WI38 (cell line): ENCODE measurements at regions not wholly inside any gene's neighbourhood (a gene's known extent, or its start where the extent isn't known, plus 50 kb on each side); places are given as distances from the start of the nearest gene placed in this dataset.

Experiments
- H3K4me3 ChIP-seq: 2 replicates; pipeline ENCODE4 v1.5.1; 2011; ENCODE audit warnings: low read depth, mild to moderate bottlenecking, control low read depth, low read length
- CTCF ChIP-seq: IDR thresholded peaks from 2 replicates; pipeline ENCODE4 v1.5.1; 2012; ENCODE audit warnings: low read depth, mild to moderate bottlenecking, control low read depth, low read length

GRCh38 chr14:76656592-76656991, 104.7 kb upstream of the VASH1 start:
- H3K4me3 ChIP-seq: no peak overlapping the region
- TF ChIP-seq CTCF: no peak

- TF ChIP-seq CTCF: no peak
- no peak overlapping the region for H3K4me3 ChIP-seq
These were observed 103.9 kb upstream of the VASH1 start for GRCh38 chr14:76657404-76657803.

- no peak for TF ChIP-seq CTCF
These were observed 103.4 kb upstream of the VASH1 start for GRCh38 chr14:76657846-76658245.

GRCh38 chr14:76662580-76662979, 98.7 kb upstream of the VASH1 start:
- no peak for TF ChIP-seq CTCF
- no peak overlapping the region for H3K4me3 ChIP-seq

More at GRCh38 chr14:76657846-76658245, 103.4 kb upstream of the VASH1 start:
- no peak overlapping the region for H3K4me3 ChIP-seq

- TF ChIP-seq CTCF: no peak
- no peak overlapping the region for H3K4me3 ChIP-seq
These were observed 96.5 kb upstream of the VASH1 start for GRCh38 chr14:76664790-76665189.

- H3K4me3 ChIP-seq: no peak overlapping the region
- no peak for TF ChIP-seq CTCF
These were observed 94.5 kb upstream of the VASH1 start for GRCh38 chr14:76666746-76667145.

- no peak overlapping the region for H3K4me3 ChIP-seq
- TF ChIP-seq CTCF: no peak
These were observed 91.5 kb upstream of the VASH1 start for GRCh38 chr14:76669770-76670169.
